AG04450 (cell line): ENCODE measurements at regions not wholly inside any gene's neighbourhood (a gene's known extent, or its start where the extent isn't known, plus 50 kb on each side); places are given as distances from the start of the nearest gene placed in this dataset.

Experiments used
- CTCF ChIA-PET: fragments of 300-600, 350-600 bp; formaldehyde crosslinking; extraction: SDS; loops from one replicate; lab custom pipeline; 2022; ENCODE audit warnings: antibody characterized with exemption, inconsistent platforms; lab: Charles Lee
- POLR2A ChIA-PET: fragments of 350-600 bp; formaldehyde crosslinking; extraction: SDS; loops from one replicate; lab custom pipeline; 2021; ENCODE audit warnings: antibody characterized with exemption, inconsistent platforms; lab: Yijun Ruan, JAX
- DNase-seq: peaks from one replicate; pipeline ENCODE4 v3.0.0-alpha.2; 2011; ENCODE audit warnings: low read depth, low spot score
- H3K27ac ChIP-seq: one replicate; pipeline ENCODE4 v1.5.1; 2012; ENCODE audit warnings: low read depth, low read length, control low read depth
- H3K27me3 ChIP-seq: one replicate; pipeline ENCODE4 v1.6.0; 2012; ENCODE audit warnings: low read length; ENCODE audit not compliant: control insufficient read depth, insufficient read depth
- H3K4me3 ChIP-seq: 2 replicates; pipeline ENCODE4 v1.5.1; 2011; ENCODE audit warnings: mild to moderate bottlenecking, low read depth, low read length, control low read depth
- H3K9me3 ChIP-seq: 2 replicates; pipeline ENCODE4 v1.5.1; 2012; ENCODE audit warnings: low read length; ENCODE audit not compliant: control insufficient read depth, insufficient read depth
- CTCF ChIP-seq: IDR thresholded peaks from 2 replicates; pipeline ENCODE4 v1.5.1; 2011; ENCODE audit warnings: low read depth, low read length, control low read depth, inconsistent platforms

GRCh38 chr6:44558024-44558831 is 170.7 kb downstream of the CDC5L start:
- CTCF ChIA-PET = no interaction called here
- DNase-seq = no peak
- H3K27me3 ChIP-seq = peaks cover 47% of the 10 kb centered on the region
- H3K9me3 ChIP-seq = no peaks in the 10 kb centered on the region
- no peak for TF ChIP-seq CTCF
- no peak overlapping the region for H3K4me3 ChIP-seq
- H3K27ac ChIP-seq = no peak overlapping the region
- POLR2A ChIA-PET = no interaction called here

DNA sequence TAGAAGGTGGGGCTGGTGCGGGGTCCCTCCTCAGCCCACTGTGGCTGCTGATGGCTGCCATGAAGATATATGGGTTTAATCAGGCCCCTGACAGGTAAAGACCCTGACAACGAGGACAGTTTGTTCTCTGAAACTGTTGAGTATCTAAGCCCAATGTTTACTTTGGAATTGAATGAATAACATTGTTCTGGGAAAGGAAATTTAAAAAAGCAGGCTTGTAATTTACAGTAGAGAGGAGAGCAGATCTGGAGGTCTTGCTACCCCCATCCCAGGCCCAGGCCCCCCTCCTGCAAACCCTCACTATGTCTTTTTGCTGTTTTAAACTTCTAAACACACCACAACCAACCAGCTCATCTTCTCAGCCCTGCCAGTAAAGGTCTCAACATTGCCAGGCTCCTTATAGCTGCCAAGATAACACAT is 171.3 kb downstream of the CDC5L start:
- ChIA-PET CTCF (no interaction called here), POLR2A (no interaction called here)
- TF ChIP-seq CTCF = no peak
- DNase-seq = no peak
- Histone ChIP-seq H3K27me3 (peaks cover 45% of the 10 kb centered on the region), H3K4me3 (no peak overlapping the region), H3K9me3 (no peaks in the 10 kb centered on the region), H3K27ac (no peak overlapping the region)

DNA sequence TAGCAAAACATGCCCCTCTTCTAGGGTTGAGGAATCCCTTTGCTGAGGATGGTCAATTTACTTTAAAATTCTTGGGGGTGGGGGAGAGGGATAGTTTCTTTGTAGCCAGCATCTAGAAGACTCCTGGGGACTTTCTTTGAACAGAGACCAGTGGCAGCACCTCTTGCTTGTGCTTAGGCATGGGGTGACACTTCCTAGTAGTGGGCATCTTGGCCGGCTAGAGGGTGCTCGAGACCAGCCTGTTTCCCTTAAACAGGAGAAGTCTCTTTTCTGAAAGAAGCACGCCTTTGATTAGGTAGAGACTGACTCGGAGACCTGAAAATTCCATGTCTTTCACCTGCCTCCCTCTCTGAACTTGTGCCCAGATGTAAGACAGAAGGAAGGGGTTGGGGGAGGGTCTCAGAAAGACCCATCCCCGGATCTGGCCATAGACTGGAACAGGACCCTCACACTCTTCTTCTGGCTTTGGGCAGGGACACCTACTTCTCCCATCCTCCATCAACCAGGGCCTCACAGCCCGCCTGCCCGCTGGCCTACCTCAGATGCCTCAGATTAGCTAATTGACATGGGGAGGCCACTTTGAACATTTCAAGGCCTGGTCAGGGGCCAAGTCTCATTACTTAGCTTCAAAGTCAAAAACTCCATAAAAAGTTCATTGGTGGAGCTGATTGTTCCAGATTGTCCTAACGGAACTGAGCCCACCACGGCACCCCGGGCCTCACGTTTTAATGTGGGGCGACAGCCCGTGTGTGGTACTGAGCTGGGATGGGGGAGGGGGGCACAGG is 172.2 kb downstream of the CDC5L start:
- no peaks in the 10 kb centered on the region for H3K9me3 ChIP-seq
- H3K27ac ChIP-seq = no peak overlapping the region
- ChIA-PET POLR2A (no interaction called here), CTCF (no interaction called here)
- no peak for DNase-seq
- no peak overlapping the region for H3K4me3 ChIP-seq
- TF ChIP-seq CTCF = no peak
- peaks cover 39% of the 10 kb centered on the region for H3K27me3 ChIP-seq

GRCh38 chr6:44560458-44561059 is 173.1 kb downstream of the CDC5L start:
- Histone ChIP-seq H3K27me3 (peaks cover 36% of the 10 kb centered on the region), H3K27ac (no peak overlapping the region), H3K9me3 (no peaks in the 10 kb centered on the region), H3K4me3 (no peak overlapping the region)
- ChIA-PET POLR2A (no interaction called here), CTCF (interaction anchor here (0.8 kb wide), 1 partner anchor 11 kb away, joined by 3 read pairs; no protein-coding TSS in a partner anchor)
- no peak for TF ChIP-seq CTCF
- DNase-seq = no peak
